ENCODE measurements at regions not wholly inside any gene's neighbourhood (a gene's known extent, or its start where the extent isn't known, plus 50 kb on each side); places are given as distances from the start of the nearest gene placed in this dataset.

DNA sequence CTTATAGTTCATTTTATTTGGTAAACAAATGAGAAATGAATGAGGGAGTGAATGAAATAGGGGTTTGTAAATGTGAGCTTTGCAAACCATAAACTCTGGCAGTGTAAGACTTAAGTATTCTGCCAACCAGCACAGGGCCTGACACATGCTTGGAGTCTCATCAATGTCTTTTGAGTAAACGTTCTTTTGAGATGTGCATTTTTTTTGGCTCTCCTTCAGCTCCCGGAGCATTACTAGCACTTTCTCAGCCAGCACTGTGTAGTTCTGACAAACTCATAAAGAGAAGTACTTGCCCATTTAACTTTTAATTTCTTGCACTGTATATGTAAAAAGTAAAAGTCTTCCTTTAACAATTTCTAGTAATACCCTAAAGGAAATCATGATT lies 245.3 kb downstream of the HS3ST1 start:
- TF ChIP-seq ZNF426 (tag by site-specific recombination; IDR thresholded peaks at IDR 0.05) (no peak), ZNF24 (tag by site-specific recombination; IDR thresholded peaks at IDR 0.05) (no peak), ZNF211 (tag by site-specific recombination; IDR thresholded peaks at IDR 0.05; ENCODE audit: low read depth) (no peak), KLF10 (tag by site-specific recombination; IDR thresholded peaks at IDR 0.05) (no peak)
- TF ChIP-seq, protein P1, sequence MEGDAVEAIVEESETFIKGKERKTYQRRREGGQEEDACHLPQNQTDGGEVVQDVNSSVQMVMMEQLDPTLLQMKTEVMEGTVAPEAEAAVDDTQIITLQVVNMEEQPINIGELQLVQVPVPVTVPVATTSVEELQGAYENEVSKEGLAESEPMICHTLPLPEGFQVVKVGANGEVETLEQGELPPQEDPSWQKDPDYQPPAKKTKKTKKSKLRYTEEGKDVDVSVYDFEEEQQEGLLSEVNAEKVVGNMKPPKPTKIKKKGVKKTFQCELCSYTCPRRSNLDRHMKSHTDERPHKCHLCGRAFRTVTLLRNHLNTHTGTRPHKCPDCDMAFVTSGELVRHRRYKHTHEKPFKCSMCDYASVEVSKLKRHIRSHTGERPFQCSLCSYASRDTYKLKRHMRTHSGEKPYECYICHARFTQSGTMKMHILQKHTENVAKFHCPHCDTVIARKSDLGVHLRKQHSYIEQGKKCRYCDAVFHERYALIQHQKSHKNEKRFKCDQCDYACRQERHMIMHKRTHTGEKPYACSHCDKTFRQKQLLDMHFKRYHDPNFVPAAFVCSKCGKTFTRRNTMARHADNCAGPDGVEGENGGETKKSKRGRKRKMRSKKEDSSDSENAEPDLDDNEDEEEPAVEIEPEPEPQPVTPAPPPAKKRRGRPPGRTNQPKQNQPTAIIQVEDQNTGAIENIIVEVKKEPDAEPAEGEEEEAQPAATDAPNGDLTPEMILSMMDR (tag by site-specific recombination; IDR thresholded peaks at IDR 0.05): no peak
